H1 (cell line): ENCODE measurements at regions not wholly inside any gene's neighbourhood (a gene's known extent, or its start where the extent isn't known, plus 50 kb on each side); places are given as distances from the start of the nearest gene placed in this dataset.
"Not testable (repeated sequence)": the region's sequence is repeated elsewhere in the genome, so short reads cannot be mapped to it uniquely, and the experiment has no call there.

Experiments
- CTCF ChIA-PET: fragments of 300-600 bp; sonication (Branson Sonifier 250); formaldehyde crosslinking; loops from one replicate; lab custom pipeline; 2021; ENCODE audit not compliant: partially characterized antibody; lab: Charles Lee
- POLR2A ChIA-PET: fragments of 300-600 bp; sonication (Branson Sonifier 250); formaldehyde crosslinking; loops from one replicate; lab custom pipeline; 2021; ENCODE audit warnings: inconsistent platforms; ENCODE audit not compliant: partially characterized antibody; lab: Charles Lee
- DNase-seq, 2 experiments: peaks; one replicate each; pipeline versions ENCODE4 v3.0.0 to v3.0.0-alpha.2; 2010 to 2022; ENCODE audit warnings: low spot score in 2 of 2, low read depth in 1 of 2, mixed read lengths in 1 of 2
- FAIRE-seq: peaks from 2 replicates; lab custom pipeline; 2011; peaks lifted over from hg19 to GRCh38; lab: Jason Lieb, UNC
- H2AFZ ChIP-seq: 2 replicates; pipeline ENCODE4 v1.8.1; 2012; ENCODE audit warnings: low read length, inconsistent platforms
- H2AK5ac ChIP-seq: 2 replicates; pipeline ENCODE4 v1.6.1; 2013; ENCODE audit warnings: low read depth, low read length
- H2BK120ac ChIP-seq: replicated peaks from 2 replicates; pipeline ENCODE3; 2013; ENCODE audit warnings: low read depth, low read length, inconsistent platforms
- H2BK12ac ChIP-seq: 2 replicates; pipeline ENCODE4 v1.6.1; 2013; ENCODE audit warnings: low read depth, low read length
- H2BK15ac ChIP-seq: 2 replicates; pipeline ENCODE4 v1.6.1; 2013; ENCODE audit warnings: low read length
- H2BK20ac ChIP-seq: 2 replicates; pipeline ENCODE4 v1.6.1; 2013; ENCODE audit warnings: low read length
- H2BK5ac ChIP-seq: 2 replicates; pipeline ENCODE4 v1.6.1; 2013; ENCODE audit warnings: low read depth, low read length
- H3K14ac ChIP-seq: 2 replicates; pipeline ENCODE4 v1.6.1; 2013; ENCODE audit warnings: inconsistent platforms; ENCODE audit not compliant: insufficient read length
- H3K18ac ChIP-seq: 2 replicates; pipeline ENCODE4 v1.6.1; 2013; ENCODE audit warnings: low read length; ENCODE audit errors: extremely low read depth
- H3K23ac ChIP-seq: 2 replicates; pipeline ENCODE4 v1.6.1; 2013; ENCODE audit warnings: inconsistent platforms; ENCODE audit not compliant: insufficient read length
- H3K23me2 ChIP-seq: 2 replicates; pipeline ENCODE4 v1.6.1; 2013; ENCODE audit warnings: low read depth, low read length
- H3K27ac ChIP-seq: 2 replicates; pipeline ENCODE4 v1.6.1; 2011; ENCODE audit warnings: low read depth, low read length, inconsistent platforms
- H3K27me3 ChIP-seq, 4 experiments: replicated peaks in 1 of 4; 1 replicate in 1 of 4; 2 replicates in 3 of 4; pipeline versions ENCODE4 v1.6.1 to v1.8.1; 2011 to 2013; ENCODE audit warnings: low read length in 3 of 4, mild to moderate bottlenecking in 3 of 4, inconsistent platforms in 2 of 4, mixed read lengths in 2 of 4, moderate library complexity in 1 of 4; ENCODE audit not compliant: control insufficient read depth in 3 of 4, insufficient read depth in 3 of 4; ENCODE audit errors: extremely low read depth in 1 of 4
- H3K36me3 ChIP-seq, 4 experiments: 2 replicates each; pipeline versions ENCODE4 v1.6.1 to v1.8.1; 2011 to 2013; ENCODE audit warnings: mild to moderate bottlenecking in 4 of 4, low read length in 3 of 4, moderate library complexity in 2 of 4, control low read depth in 1 of 4, inconsistent platforms in 1 of 4; ENCODE audit not compliant: insufficient read depth in 4 of 4, control insufficient read depth in 2 of 4
- H3K4ac ChIP-seq: replicated peaks from 2 replicates; pipeline ENCODE3; 2013; ENCODE audit warnings: low read length, low read depth, mixed read lengths, inconsistent platforms; ENCODE audit not compliant: insufficient read length
- H3K4me1 ChIP-seq, 4 experiments: replicated peaks in 1 of 4; 1 replicate in 1 of 4; 2 replicates in 3 of 4; pipeline versions ENCODE4 v1.6.1 to v1.8.1; 2011 to 2013; ENCODE audit warnings: low read length in 3 of 4, inconsistent platforms in 2 of 4, mixed read lengths in 1 of 4; ENCODE audit not compliant: insufficient read depth in 4 of 4, control insufficient read depth in 3 of 4
- H3K4me2 ChIP-seq, 2 experiments: 2 replicates each; pipeline versions ENCODE4 v1.6.1 to v1.8.1; 2011 to 2013; ENCODE audit warnings: low read depth in 2 of 2, low read length in 2 of 2, control low read depth in 1 of 2, inconsistent platforms in 1 of 2, mild to moderate bottlenecking in 1 of 2; ENCODE audit not compliant: insufficient read depth in 1 of 2
- H3K4me3 ChIP-seq, 4 experiments: fragments of 200-600, 300-600 bp in 1 of 4; sonication (generic), shearing (Covaris generic), sonication (Bioruptor Twin) in 1 of 4; 2 replicates each; pipeline versions ENCODE4 v1.5.1 to v1.8.1; 2011 to 2016; ENCODE audit warnings: low read length in 4 of 4, low read depth in 3 of 4, control low read depth in 2 of 4, inconsistent platforms in 2 of 4, mild to moderate bottlenecking in 2 of 4, mixed read lengths in 1 of 4, moderate library complexity in 1 of 4; ENCODE audit not compliant: insufficient read depth in 2 of 4; ENCODE audit errors: extremely low read depth in 1 of 4
- H3K56ac ChIP-seq: replicated peaks from 2 replicates; pipeline ENCODE3; 2013; ENCODE audit warnings: low read depth, mild to moderate bottlenecking, mixed read lengths, low read length, inconsistent platforms; ENCODE audit not compliant: insufficient read length
- H3K79me1 ChIP-seq: 2 replicates; pipeline ENCODE4 v1.6.1; 2013; ENCODE audit warnings: low read depth, low read length, control low read depth
- H3K79me2 ChIP-seq, 2 experiments: 2 replicates each; pipeline versions ENCODE4 v1.6.1 to v1.8.1; 2012 to 2013; ENCODE audit warnings: low read length in 2 of 2, mild to moderate bottlenecking in 2 of 2, inconsistent platforms in 1 of 2; ENCODE audit not compliant: insufficient read depth in 2 of 2, control insufficient read depth in 1 of 2
- H3K9ac ChIP-seq, 4 experiments: replicated peaks in 1 of 4; 1 replicate in 1 of 4; 2 replicates in 3 of 4; pipeline versions ENCODE4 v1.6.1 to v1.8.1; 2011 to 2013; ENCODE audit warnings: low read depth in 3 of 4, low read length in 3 of 4, control low read depth in 2 of 4, mild to moderate bottlenecking in 2 of 4, moderate library complexity in 2 of 4, inconsistent platforms in 1 of 4; ENCODE audit errors: extremely low read depth in 1 of 4
- H3K9me3 ChIP-seq, 2 experiments: 2 replicates each; pipeline versions ENCODE4 v1.6.1 to v1.8.1; 2012 to 2013; ENCODE audit warnings: mild to moderate bottlenecking in 2 of 2, moderate library complexity in 2 of 2, control low read depth in 1 of 2, inconsistent platforms in 1 of 2, low read depth in 1 of 2, low read length in 1 of 2, mixed read lengths in 1 of 2; ENCODE audit not compliant: insufficient read depth in 2 of 2
- H4K20me1 ChIP-seq, 2 experiments: replicated peaks in 1 of 2; 2 replicates each; pipeline versions ENCODE3 to v1.8.1; 2011 to 2013; ENCODE audit warnings: inconsistent platforms in 2 of 2, low read length in 2 of 2, mild to moderate bottlenecking in 1 of 2; ENCODE audit not compliant: insufficient read depth in 2 of 2, control insufficient read depth in 1 of 2
- H4K5ac ChIP-seq: 2 replicates; pipeline ENCODE4 v1.6.1; 2013; ENCODE audit warnings: low read length, low read depth, mixed read lengths, inconsistent platforms; ENCODE audit not compliant: insufficient read length
- H4K8ac ChIP-seq: 2 replicates; pipeline ENCODE4 v1.8.0; 2013; ENCODE audit warnings: mild to moderate bottlenecking, moderate library complexity, low read length, inconsistent platforms; ENCODE audit not compliant: insufficient read depth; ENCODE audit errors: extremely low read depth
- H4K91ac ChIP-seq: replicated peaks from 2 replicates; pipeline ENCODE3; 2013; ENCODE audit warnings: low read length, mixed read lengths, inconsistent platforms; ENCODE audit not compliant: insufficient read length
- WGBS, 2 experiments: shearing (Covaris generic) in 1 of 2; methylation state at CpG; one replicate each; pipeline versions ENCODE4 v1.1.6 to v1.1.7; 2013 to 2015; ENCODE audit warnings: low lambda C conversion rate in 2 of 2, mixed read lengths in 2 of 2, inconsistent platforms in 1 of 2, low coverage in 1 of 2, missing lambda C conversion rate in 1 of 2; ENCODE audit not compliant: insufficient replicate concordance in 2 of 2, insufficient coverage in 1 of 2, insufficient read length in 1 of 2; ENCODE audit errors: extremely low coverage in 1 of 2, missing lambda C conversion rate in 1 of 2; 5-methylcytosine and 5-hydroxymethylcytosine counted together

- H4K91ac ChIP-seq, H3K23me2 ChIP-seq, H3K4ac ChIP-seq, H4K8ac ChIP-seq, H2AK5ac ChIP-seq, H3K4me1 ChIP-seq, H3K27me3 ChIP-seq, H4K20me1 ChIP-seq, H3K79me1 ChIP-seq, H3K56ac ChIP-seq, H3K36me3 ChIP-seq, H3K27ac ChIP-seq, H4K5ac ChIP-seq, H3K4me3 ChIP-seq, DNase-seq, H3K4me2 ChIP-seq, H2BK15ac ChIP-seq, H2BK12ac ChIP-seq, H3K18ac ChIP-seq, H3K9me3 ChIP-seq, H2AFZ ChIP-seq, H3K9ac ChIP-seq, POLR2A ChIA-PET, H3K23ac ChIP-seq, H2BK120ac ChIP-seq, H2BK5ac ChIP-seq, FAIRE-seq, H3K79me2 ChIP-seq, H3K14ac ChIP-seq, H2BK20ac ChIP-seq: not testable (repeated sequence)
- 86% methylated on average over 2 of the region's 2 CpGs; no CpG with 5 or more reads in 1 of the 2 experiments for WGBS, 2 experiments
- CTCF ChIA-PET = interaction anchor here (2.3 kb wide), 1 partner anchor 56 kb away, joined by 7 read pairs; no protein-coding TSS in a partner anchor
Measured at GRCh38 chr3:112698442-112698841, 57.5 kb upstream of the CCDC80 start.

DNA sequence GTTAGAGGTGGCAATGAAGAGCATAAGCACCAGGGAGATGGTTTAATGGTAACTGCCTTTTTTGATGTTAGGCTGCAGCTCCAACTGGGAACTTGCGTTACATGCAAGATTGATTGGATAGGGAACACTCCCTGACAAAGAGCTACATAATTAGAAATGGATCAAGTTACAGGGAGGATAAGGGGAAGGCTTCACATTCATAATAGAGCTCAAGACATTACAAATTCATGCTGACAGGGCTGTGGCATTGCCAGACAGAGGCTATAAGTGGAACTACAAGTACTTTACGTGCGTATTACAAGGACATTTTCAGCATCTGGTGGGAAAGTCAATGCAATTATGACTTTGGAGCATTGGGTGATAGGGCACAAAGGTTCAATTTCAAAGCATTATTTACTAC, 55.3 kb upstream of the CCDC80 start:
- H4K20me1 ChIP-seq, H3K18ac ChIP-seq, H4K5ac ChIP-seq, H2AK5ac ChIP-seq, H3K27ac ChIP-seq, H3K36me3 ChIP-seq, H3K9me3 ChIP-seq, H3K27me3 ChIP-seq, H2BK120ac ChIP-seq, H2BK5ac ChIP-seq, H4K8ac ChIP-seq, H2BK20ac ChIP-seq, H2AFZ ChIP-seq, H3K9ac ChIP-seq, H3K79me2 ChIP-seq, H3K23me2 ChIP-seq, H3K4me2 ChIP-seq, H2BK15ac ChIP-seq, H3K4ac ChIP-seq, H2BK12ac ChIP-seq, H3K14ac ChIP-seq, H4K91ac ChIP-seq, FAIRE-seq, H3K79me1 ChIP-seq, DNase-seq, H3K23ac ChIP-seq, H3K4me1 ChIP-seq, H3K4me3 ChIP-seq, H3K56ac ChIP-seq, POLR2A ChIA-PET: not testable (repeated sequence)
- CTCF ChIA-PET = interaction anchor here (0.9 to 5.6 kb wide), 2 partner anchors 53 to 90 kb away, joined by 3 to 30 read pairs; no protein-coding TSS in a partner anchor
- WGBS, 2 experiments = 90% methylated on average over 3 of the region's 3 CpGs; no CpG with 5 or more reads in 1 of the 2 experiments
